NB4 (cell line): ENCODE measurements at regions not wholly inside any gene's neighbourhood (a gene's known extent, or its start where the extent isn't known, plus 50 kb on each side); places are given as distances from the start of the nearest gene placed in this dataset.

Experiments
- CTCF ChIP-seq: IDR thresholded peaks from one replicate; pipeline ENCODE4 v1.5.1; 2012; ENCODE audit warnings: low read depth, low read length
- MYC ChIP-seq: IDR thresholded peaks from 2 replicates; pipeline ENCODE4 v1.6.1; 2011; ENCODE audit warnings: low read depth, low read length
- POLR2A ChIP-seq: IDR thresholded peaks from 2 replicates; pipeline ENCODE4 v1.6.1; 2011; ENCODE audit warnings: mild to moderate bottlenecking; ENCODE audit not compliant: insufficient read length; ENCODE audit errors: extremely low read depth
- TF ChIP-seq, protein P1 (sequence below): IDR thresholded peaks from 2 replicates; pipeline ENCODE4 v1.6.1; 2011; ENCODE audit warnings: low read depth, low read length

DNA sequence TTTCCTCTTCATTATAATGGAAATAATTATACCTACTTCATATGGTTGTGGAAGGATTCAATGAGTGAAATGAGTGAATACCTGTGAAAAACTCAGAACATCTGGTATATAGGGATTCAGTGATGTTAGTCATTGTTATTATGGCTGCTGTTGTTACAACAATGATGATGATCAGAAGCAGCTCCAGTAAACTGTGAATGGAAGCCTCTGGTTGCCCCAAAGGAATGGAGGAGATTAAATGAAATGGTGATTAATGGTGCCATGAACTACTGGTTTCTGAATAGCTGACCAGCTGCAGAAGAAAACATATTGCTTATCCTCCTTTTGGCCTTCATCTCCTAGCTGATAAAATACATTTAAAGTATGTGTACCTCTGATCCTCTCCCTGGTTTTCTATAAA, 372.0 kb downstream of the ARHGEF28 start:
- TF ChIP-seq CTCF = no peak
- TF ChIP-seq, protein P1, sequence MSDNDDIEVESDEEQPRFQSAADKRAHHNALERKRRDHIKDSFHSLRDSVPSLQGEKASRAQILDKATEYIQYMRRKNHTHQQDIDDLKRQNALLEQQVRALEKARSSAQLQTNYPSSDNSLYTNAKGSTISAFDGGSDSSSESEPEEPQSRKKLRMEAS = no peak
- no peak for TF ChIP-seq POLR2A
- no peak for TF ChIP-seq MYC
